SK-N-MC (cell line): ENCODE measurements at regions not wholly inside any gene's neighbourhood (a gene's known extent, or its start where the extent isn't known, plus 50 kb on each side); places are given as distances from the start of the nearest gene placed in this dataset.

ENCODE experiments used
- DNase-seq: peaks from one replicate; pipeline ENCODE4 v3.0.0-alpha.2; 2011; ENCODE audit warnings: low read depth, low spot score
- H3K27ac ChIP-seq: fragments of 200-600 bp; sonication (generic); 2 replicates; pipeline ENCODE4 v1.5.1; 2016; ENCODE audit warnings: mixed run types
- H3K36me3 ChIP-seq: fragments of 200-600 bp; sonication (generic); 2 replicates; pipeline ENCODE4 v1.6.1; 2017; ENCODE audit warnings: antibody characterized with exemption, low read length, mixed read lengths; ENCODE audit not compliant: insufficient read depth
- H3K4me3 ChIP-seq: fragments of 200-600 bp; sonication (generic); 2 replicates; pipeline ENCODE4 v1.5.1; 2016
- H3K9ac ChIP-seq: fragments of 200-600 bp; sonication (generic); 2 replicates; pipeline ENCODE4 v1.8.0; 2017; ENCODE audit warnings: mixed run types, mixed read lengths; ENCODE audit not compliant: insufficient read length
- H3K9me3 ChIP-seq: fragments of 200-600 bp; sonication (generic); 2 replicates; pipeline ENCODE4 v1.6.1; 2017; ENCODE audit warnings: low read depth, mild to moderate bottlenecking, antibody characterized with exemption, low read length, moderate library complexity, mixed read lengths
- EZH2 ChIP-seq: fragments of 200-600 bp; sonication (generic); IDR thresholded peaks from one replicate; pipeline ENCODE4 v1.6.1; 2017; ENCODE audit warnings: antibody characterized with exemption
- FOXP2 ChIP-seq: optimal IDR thresholded peaks from 2 replicates; pipeline ENCODE3; 2011; ENCODE audit warnings: mild to moderate bottlenecking, moderate library complexity; ENCODE audit not compliant: insufficient read depth; ENCODE audit errors: extremely low read length, control extremely low read depth
- POLR2AphosphoS5 ChIP-seq: IDR thresholded peaks from 2 replicates; pipeline ENCODE4 v1.6.1; 2012; ENCODE audit warnings: mild to moderate bottlenecking, low read depth, low read length, borderline replicate concordance

- no peak for DNase-seq
- no peak overlapping the region for H3K9ac ChIP-seq
- TF ChIP-seq FOXP2: no peak
- H3K4me3 ChIP-seq: no peak overlapping the region
- no peaks in the 10 kb centered on the region for H3K9me3 ChIP-seq
- H3K27ac ChIP-seq: no peak overlapping the region
- no peaks in the 10 kb centered on the region for H3K36me3 ChIP-seq
These were observed 287.0 kb downstream of the PCNX1 start for GRCh38 chr14:71194251-71194650.

- Histone ChIP-seq H3K9ac (no peak overlapping the region), H3K9me3 (no peaks in the 10 kb centered on the region), H3K36me3 (no peaks in the 10 kb centered on the region), H3K27ac (no peak overlapping the region), H3K4me3 (no peak overlapping the region)
- TF ChIP-seq FOXP2 (no peak), POLR2AphosphoS5 (no peak), EZH2 (no peak)
- DNase-seq: no peak
These were observed 289.7 kb downstream of the PCNX1 start for GRCh38 chr14:71196921-71197320.

GRCh38 chr14:71198687-71199086, 291.4 kb downstream of the PCNX1 start:
- TF ChIP-seq POLR2AphosphoS5: no peak
- no peak for TF ChIP-seq FOXP2
- TF ChIP-seq EZH2: no peak

GRCh38 chr14:71201840-71202239, 294.6 kb downstream of the PCNX1 start:
- no peak for DNase-seq
- TF ChIP-seq FOXP2 (no peak), EZH2 (no peak)
- H3K9ac ChIP-seq: no peak overlapping the region
- no peak overlapping the region for H3K27ac ChIP-seq
- no peaks in the 10 kb centered on the region for H3K36me3 ChIP-seq
- H3K4me3 ChIP-seq: no peak overlapping the region
- H3K9me3 ChIP-seq: no peaks in the 10 kb centered on the region

More at GRCh38 chr14:71198687-71199086, 291.4 kb downstream of the PCNX1 start:
- no peak for DNase-seq
- H3K27ac ChIP-seq: no peak overlapping the region
- no peak overlapping the region for H3K4me3 ChIP-seq
- H3K9me3 ChIP-seq: no peaks in the 10 kb centered on the region
- H3K36me3 ChIP-seq: no peaks in the 10 kb centered on the region
- no peak overlapping the region for H3K9ac ChIP-seq

- no peak overlapping the region for H3K4me3 ChIP-seq
- no peak overlapping the region for H3K27ac ChIP-seq
- TF ChIP-seq POLR2AphosphoS5: no peak
- TF ChIP-seq EZH2: no peak
- TF ChIP-seq FOXP2: no peak
- no peak for DNase-seq
- no peaks in the 10 kb centered on the region for H3K36me3 ChIP-seq
- H3K9me3 ChIP-seq: no peaks in the 10 kb centered on the region
- no peak overlapping the region for H3K9ac ChIP-seq
These were observed 295.6 kb downstream of the PCNX1 start for GRCh38 chr14:71202881-71203280.

GRCh38 chr14:71203306-71203705, 296.0 kb downstream of the PCNX1 start:
- Histone ChIP-seq H3K4me3 (no peak overlapping the region), H3K9me3 (no peaks in the 10 kb centered on the region), H3K9ac (no peak overlapping the region), H3K36me3 (no peaks in the 10 kb centered on the region), H3K27ac (no peak overlapping the region)
- TF ChIP-seq POLR2AphosphoS5 (no peak), EZH2 (no peak), FOXP2 (no peak)
- no peak for DNase-seq

GRCh38 chr14:71204231-71204630, 297.0 kb downstream of the PCNX1 start:
- H3K9me3 ChIP-seq: no peaks in the 10 kb centered on the region
- H3K27ac ChIP-seq: no peak overlapping the region
- H3K36me3 ChIP-seq: no peaks in the 10 kb centered on the region
- no peak overlapping the region for H3K4me3 ChIP-seq
- no peak for TF ChIP-seq POLR2AphosphoS5
- no peak for TF ChIP-seq EZH2
- no peak for TF ChIP-seq FOXP2
- no peak for DNase-seq
- no peak overlapping the region for H3K9ac ChIP-seq

- H3K9ac ChIP-seq: no peak overlapping the region
- H3K4me3 ChIP-seq: no peak overlapping the region
- H3K27ac ChIP-seq: no peak overlapping the region
- DNase-seq: no peak
- H3K9me3 ChIP-seq: no peaks in the 10 kb centered on the region
- TF ChIP-seq FOXP2: no peak
- no peak for TF ChIP-seq POLR2AphosphoS5
- TF ChIP-seq EZH2: no peak
- no peaks in the 10 kb centered on the region for H3K36me3 ChIP-seq
These were observed 297.5 kb downstream of the PCNX1 start for GRCh38 chr14:71204768-71205167.

- no peak overlapping the region for H3K4me3 ChIP-seq
- H3K9ac ChIP-seq: no peak overlapping the region
- no peaks in the 10 kb centered on the region for H3K36me3 ChIP-seq
- TF ChIP-seq EZH2 (no peak), FOXP2 (no peak), POLR2AphosphoS5 (no peak)
- H3K27ac ChIP-seq: no peak overlapping the region
- H3K9me3 ChIP-seq: no peaks in the 10 kb centered on the region
- no peak for DNase-seq
These were observed 298.9 kb downstream of the PCNX1 start for GRCh38 chr14:71206123-71206522.
